ENCODE measurements at regions not wholly inside any gene's neighbourhood (a gene's known extent, or its start where the extent isn't known, plus 50 kb on each side); places are given as distances from the start of the nearest gene placed in this dataset.

GRCh38 chr9:25224996-25225395 is 453.2 kb downstream of the TUSC1 start:
- no peak for DNase-seq

More at GRCh38 chr9:25224996-25225395, 453.2 kb downstream of the TUSC1 start:
- no peaks in the 10 kb centered on the region for H3K9me2 ChIP-seq
- H2AFZ ChIP-seq (ENCODE audit: low read depth) = no peak overlapping the region
- H3K36me3 ChIP-seq (replicated peaks in 1 of 2; ENCODE audit: control insufficient read depth in 1 of 2, insufficient read depth in 2 of 2, low read length in 1 of 2) = no peaks in the 10 kb centered on the region
- ChIA-PET POLR2A (no interaction called here), CTCF (no interaction called here)
- H3K4me2 ChIP-seq = no peak overlapping the region
- no peaks in the 10 kb centered on the region for H4K20me1 ChIP-seq (ENCODE audit: insufficient read depth)
- no peak overlapping the region for H3K9ac ChIP-seq
- H3K9me3 ChIP-seq = no peaks in the 10 kb centered on the region; the same call in 1 of the 2 replicates
- H3K27ac ChIP-seq (ENCODE audit: low read depth in 2 of 2, low read length in 1 of 2) = no peak overlapping the region
- H3K27me3 ChIP-seq (ENCODE audit: insufficient read depth) = no peaks in the 10 kb centered on the region
- no peak overlapping the region for H3K4me3 ChIP-seq (ENCODE audit: low read depth in 2 of 2, low read length in 1 of 2)
- TF ChIP-seq MAX (IDR thresholded peaks at IDR 0.05; ENCODE audit: low read depth) = no peak
- TF ChIP-seq JUND (IDR thresholded peaks at IDR 0.05) = no peak
- no peak for TF ChIP-seq ZBTB33 (IDR thresholded peaks at IDR 0.05; ENCODE audit: borderline replicate concordance, low read depth)
- TF ChIP-seq USF1 (IDR thresholded peaks at IDR 0.05; ENCODE audit: borderline replicate concordance, low read depth) = no peak
- no peak for TF ChIP-seq FOXM1 (IDR thresholded peaks at IDR 0.05; ENCODE audit: low read depth)
- no peak for TF ChIP-seq TCF12 (IDR thresholded peaks at IDR 0.05)
- no peak for TF ChIP-seq RFX5 (IDR thresholded peaks at IDR 0.05; ENCODE audit: low read length)
- no peak for TF ChIP-seq EP300 (IDR thresholded peaks at IDR 0.05; ENCODE audit: borderline replicate concordance in 1 of 2, low read depth in 1 of 2, low read length in 1 of 2)
- no peak for TF ChIP-seq RAD21 (IDR thresholded peaks at IDR 0.05; ENCODE audit: low read length)
- TF ChIP-seq IRF3 (IDR thresholded peaks at IDR 0.05; ENCODE audit: low read depth, low read length) = no peak
- TF ChIP-seq CHD2 (IDR thresholded peaks at IDR 0.05; ENCODE audit: low read length, partially characterized antibody) = no peak
- TF ChIP-seq MXI1 (IDR thresholded peaks at IDR 0.05; ENCODE audit: low read depth, low read length) = no peak
- TF ChIP-seq TEAD4 (IDR thresholded peaks at IDR 0.05; ENCODE audit: borderline replicate concordance, insufficient read depth) = no peak
- TF ChIP-seq USF2 (IDR thresholded peaks at IDR 0.05; ENCODE audit: borderline replicate concordance, low read depth, low read length) = no peak
- no peak for TF ChIP-seq GABPA (IDR thresholded peaks at IDR 0.05; ENCODE audit: low read depth)
- no peak for TF ChIP-seq PBX3 (IDR thresholded peaks at IDR 0.05)
- no peak for TF ChIP-seq EZH2phosphoT487 (IDR thresholded peaks at IDR 0.05; ENCODE audit: borderline replicate concordance, low read depth)
- no peak for TF ChIP-seq RCOR1 (IDR thresholded peaks at IDR 0.05; ENCODE audit: low read length)
- no peak for TF ChIP-seq FOSL2 (IDR thresholded peaks at IDR 0.05; ENCODE audit: borderline replicate concordance, low read depth)
- no peak for TF ChIP-seq TAF1 (IDR thresholded peaks at IDR 0.05; ENCODE audit: borderline replicate concordance, low read depth, low read length)
- no peaks in the 10 kb centered on the region for H3F3A ChIP-seq (replicated peaks; ENCODE audit: insufficient read depth)
- 37% methylated on average over 2 of the region's 2 CpGs for WGBS (ENCODE audit: low lambda C conversion rate)
- no peaks in the 10 kb centered on the region for H3K79me2 ChIP-seq (ENCODE audit: insufficient read depth)
- H3K4me1 ChIP-seq (ENCODE audit: control insufficient read depth in 1 of 2, insufficient read depth in 2 of 2, low read depth in 1 of 2, low read length in 1 of 2) = no peaks in the 10 kb centered on the region
